ENCODE measurements at regions not wholly inside any gene's neighbourhood (a gene's known extent, or its start where the extent isn't known, plus 50 kb on each side); places are given as distances from the start of the nearest gene placed in this dataset.
A peak's percentile ranks its signal among the peaks of the same experiment; 100 is the strongest.

DNA sequence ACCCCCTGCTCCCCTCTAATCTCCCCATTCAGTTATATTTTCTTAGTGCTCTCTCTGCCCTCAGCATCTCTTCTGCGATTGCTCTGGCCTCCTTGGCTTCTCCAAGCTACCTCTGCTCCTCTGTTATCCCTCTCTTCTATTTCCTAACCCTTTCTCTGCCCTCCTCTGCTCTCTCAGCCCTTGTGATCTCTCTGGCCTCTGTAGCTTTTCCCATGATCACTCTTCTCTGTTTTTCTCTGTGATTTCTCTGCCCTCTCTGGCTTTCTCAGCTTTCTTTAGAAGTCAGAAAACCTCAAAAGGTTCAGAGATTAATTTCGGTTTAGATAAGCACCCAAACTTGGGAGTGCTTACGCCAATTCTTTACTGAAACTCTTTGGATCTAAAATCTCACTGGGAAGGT is 795.0 kb downstream of the DIAPH3 start:
- DNase-seq (ENCODE audit: extremely low read depth, low read depth), result no peak
- TF ChIP-seq, protein P1, sequence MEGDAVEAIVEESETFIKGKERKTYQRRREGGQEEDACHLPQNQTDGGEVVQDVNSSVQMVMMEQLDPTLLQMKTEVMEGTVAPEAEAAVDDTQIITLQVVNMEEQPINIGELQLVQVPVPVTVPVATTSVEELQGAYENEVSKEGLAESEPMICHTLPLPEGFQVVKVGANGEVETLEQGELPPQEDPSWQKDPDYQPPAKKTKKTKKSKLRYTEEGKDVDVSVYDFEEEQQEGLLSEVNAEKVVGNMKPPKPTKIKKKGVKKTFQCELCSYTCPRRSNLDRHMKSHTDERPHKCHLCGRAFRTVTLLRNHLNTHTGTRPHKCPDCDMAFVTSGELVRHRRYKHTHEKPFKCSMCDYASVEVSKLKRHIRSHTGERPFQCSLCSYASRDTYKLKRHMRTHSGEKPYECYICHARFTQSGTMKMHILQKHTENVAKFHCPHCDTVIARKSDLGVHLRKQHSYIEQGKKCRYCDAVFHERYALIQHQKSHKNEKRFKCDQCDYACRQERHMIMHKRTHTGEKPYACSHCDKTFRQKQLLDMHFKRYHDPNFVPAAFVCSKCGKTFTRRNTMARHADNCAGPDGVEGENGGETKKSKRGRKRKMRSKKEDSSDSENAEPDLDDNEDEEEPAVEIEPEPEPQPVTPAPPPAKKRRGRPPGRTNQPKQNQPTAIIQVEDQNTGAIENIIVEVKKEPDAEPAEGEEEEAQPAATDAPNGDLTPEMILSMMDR (IDR thresholded peaks at IDR 0.05; ENCODE audit: low read depth, low read length), result no peak

DNA sequence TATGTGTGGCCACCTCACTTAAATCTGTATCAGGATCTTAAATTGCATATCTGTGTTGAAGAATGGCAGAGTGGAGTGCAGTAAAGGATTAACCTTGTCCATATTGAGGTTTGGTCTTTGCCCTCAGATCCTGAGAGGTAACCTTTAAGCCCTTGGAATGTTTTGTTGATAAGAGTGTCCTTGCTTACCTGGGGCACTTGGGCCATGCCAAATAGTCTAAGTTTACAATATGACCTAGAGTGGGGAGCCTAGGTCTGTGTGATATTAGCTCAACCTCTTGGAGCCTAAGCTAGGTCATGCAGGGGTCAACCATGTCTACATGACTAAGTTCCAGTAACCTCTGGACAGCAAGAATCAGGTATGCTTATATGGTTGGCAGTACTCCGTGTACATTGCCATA is 792.5 kb downstream of the DIAPH3 start:
- TF ChIP-seq, protein P1 (IDR thresholded peaks at IDR 0.05; ENCODE audit: low read depth, low read length), result no peak
- DNase-seq (ENCODE audit: extremely low read depth, low read depth), result no peak

- TF ChIP-seq, protein P1 (IDR thresholded peaks at IDR 0.05; ENCODE audit: low read depth, low read length), result no peak
- no peak for DNase-seq (ENCODE audit: extremely low read depth, low read depth)
Measured at GRCh38 chr13:59373341-59373740, 790.4 kb downstream of the DIAPH3 start.

- TF ChIP-seq, protein P1 (IDR thresholded peaks at IDR 0.05; ENCODE audit: low read depth, low read length), result no peak
- no peak for DNase-seq (ENCODE audit: extremely low read depth, low read depth)
Measured at GRCh38 chr13:59374691-59375090, 789.0 kb downstream of the DIAPH3 start.

- DNase-seq (ENCODE audit: extremely low read depth, low read depth), result no peak
- TF ChIP-seq, protein P1 (IDR thresholded peaks at IDR 0.05; ENCODE audit: low read depth, low read length), result no peak
Measured at GRCh38 chr13:59384154-59384553, 779.6 kb downstream of the DIAPH3 start.

DNA sequence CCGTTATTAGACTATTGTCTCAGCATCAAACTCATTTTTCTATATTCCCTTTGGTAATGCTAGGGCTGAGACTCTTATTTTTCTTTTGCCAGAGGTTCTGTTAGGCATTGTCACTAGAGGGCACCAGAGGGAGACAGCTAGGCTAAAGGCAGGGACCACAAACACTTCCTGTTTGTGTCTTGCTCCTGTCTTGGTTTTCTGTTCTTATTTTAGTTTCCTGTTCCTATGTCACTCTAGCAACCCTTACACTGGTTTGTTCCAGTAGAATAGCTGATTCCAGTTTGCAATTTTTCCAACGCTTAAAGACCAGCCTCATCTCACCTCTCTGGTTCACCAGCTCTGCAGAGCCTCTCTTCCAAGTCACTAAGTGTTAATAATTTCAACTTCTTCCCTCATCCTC is 772.0 kb downstream of the DIAPH3 start:
- TF ChIP-seq, protein P1 (IDR thresholded peaks at IDR 0.05; ENCODE audit: low read depth, low read length), result peak; percentile 93
- peak; percentile 47 for DNase-seq (ENCODE audit: extremely low read depth, low read depth)

DNA sequence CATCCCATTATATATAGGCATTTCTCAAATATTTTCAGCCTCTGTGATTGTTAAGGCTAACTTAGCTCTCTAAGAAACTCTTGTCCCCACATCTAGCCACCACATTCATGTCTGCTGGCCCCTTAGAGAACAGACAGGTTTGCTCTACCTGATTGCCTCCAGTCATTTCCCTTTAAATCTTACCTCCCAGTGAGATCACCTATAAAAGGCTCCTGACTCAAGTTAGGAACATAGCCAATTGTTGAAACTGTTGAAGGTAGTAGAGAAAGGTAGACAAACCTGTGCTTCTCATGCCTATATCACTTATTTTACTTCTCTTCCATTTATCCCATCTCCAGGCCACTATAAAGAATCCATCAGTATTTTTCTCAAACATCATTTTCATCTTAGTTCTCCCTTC is 771.4 kb downstream of the DIAPH3 start:
- TF ChIP-seq, protein P1 (IDR thresholded peaks at IDR 0.05; ENCODE audit: low read depth, low read length), result no peak
- no peak for DNase-seq (ENCODE audit: extremely low read depth, low read depth)

All from AG09319 (cell line).